ENCODE measurements at regions not wholly inside any gene's neighbourhood (a gene's known extent, or its start where the extent isn't known, plus 50 kb on each side); places are given as distances from the start of the nearest gene placed in this dataset.
"Not testable (repeated sequence)": the region's sequence is repeated elsewhere in the genome, so short reads cannot be mapped to it uniquely, and the experiment has no call there.

DNA sequence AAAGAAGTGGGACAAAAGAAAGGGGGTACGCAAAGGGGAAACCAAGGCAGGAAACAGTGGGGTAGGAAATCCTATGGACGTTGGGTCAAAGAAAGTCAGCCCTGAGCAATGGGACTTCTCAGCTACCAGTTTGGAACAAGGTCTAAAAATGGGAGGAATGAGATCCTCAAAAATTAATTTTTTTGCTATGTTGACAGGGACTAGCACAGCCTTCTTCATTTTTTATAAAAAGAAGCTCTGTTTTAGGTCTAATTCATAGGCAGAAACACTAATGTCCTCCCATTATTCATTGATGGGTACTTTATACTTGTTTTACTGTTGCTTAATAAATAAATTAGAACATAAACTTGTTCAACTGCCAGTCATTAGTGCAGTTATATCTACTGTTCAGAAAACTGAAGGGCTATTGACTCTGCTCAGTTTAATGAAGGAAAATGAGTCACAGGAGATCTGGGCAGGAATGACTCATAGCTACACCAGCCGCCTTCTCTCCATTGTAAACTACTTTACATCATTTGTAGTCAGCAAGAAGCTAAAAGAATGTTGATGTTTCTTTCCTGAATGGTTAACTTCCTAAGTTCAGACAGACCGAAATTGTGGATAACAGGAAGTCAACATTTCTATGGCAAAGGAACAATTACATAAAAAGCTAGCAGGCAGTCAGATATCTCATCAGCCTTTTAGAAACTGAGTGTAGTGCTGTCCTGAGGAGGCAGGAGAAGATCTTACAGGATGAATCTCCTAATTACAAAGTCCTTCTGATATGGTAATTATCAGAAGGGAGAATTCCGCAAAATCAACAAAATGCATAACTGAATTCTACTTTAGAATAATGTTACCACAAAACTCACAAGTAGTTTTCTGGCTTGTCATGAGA lies 356.4 kb upstream of the PKN2 start:
- DNase-seq: peak; percentile 6

DNA sequence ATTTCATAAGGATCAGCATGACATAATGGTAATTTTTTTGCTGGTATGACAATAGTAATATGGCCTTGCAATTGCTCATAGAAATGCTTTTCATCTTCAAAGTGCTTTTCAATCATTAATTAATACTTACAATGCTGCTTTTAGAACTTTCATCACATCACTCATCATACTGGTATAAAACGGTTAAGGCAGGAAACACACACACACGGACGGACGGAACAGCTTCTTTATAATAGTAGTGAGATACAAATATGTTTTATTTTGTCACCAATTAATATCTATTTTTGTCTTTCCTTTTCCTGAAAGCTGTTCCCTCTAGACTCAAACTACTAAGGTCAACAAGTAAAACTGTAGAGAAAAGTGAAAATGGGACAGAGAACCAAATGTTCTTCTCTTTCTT lies 353.9 kb upstream of the PKN2 start:
- no peak for DNase-seq

GRCh38 chr1:88333086-88333695 lies 350.9 kb upstream of the PKN2 start:
- DNase-seq: no peak

- DNase-seq: no peak
Measured at GRCh38 chr1:88341447-88341846, 342.6 kb upstream of the PKN2 start.

DNA sequence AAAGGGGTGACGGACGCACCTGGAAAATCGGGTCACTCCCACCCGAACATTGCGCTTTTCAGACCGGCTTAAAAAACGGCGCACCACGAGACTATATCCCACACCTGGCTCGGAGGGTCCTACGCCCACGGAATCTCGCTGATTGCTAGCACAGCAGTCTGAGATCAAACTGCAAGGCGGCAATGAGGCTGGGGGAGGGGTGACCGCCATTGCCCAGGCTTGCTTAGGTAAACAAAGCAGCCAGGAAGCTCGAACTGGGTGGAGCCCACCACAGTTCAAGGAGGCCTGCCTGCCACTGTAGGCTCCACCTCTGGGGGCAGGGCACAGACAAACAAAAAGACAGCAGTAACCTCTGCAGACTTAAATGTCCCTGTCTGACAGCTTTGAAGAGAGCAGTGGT lies 342.0 kb upstream of the PKN2 start:
- not testable (repeated sequence) for DNase-seq

DNA sequence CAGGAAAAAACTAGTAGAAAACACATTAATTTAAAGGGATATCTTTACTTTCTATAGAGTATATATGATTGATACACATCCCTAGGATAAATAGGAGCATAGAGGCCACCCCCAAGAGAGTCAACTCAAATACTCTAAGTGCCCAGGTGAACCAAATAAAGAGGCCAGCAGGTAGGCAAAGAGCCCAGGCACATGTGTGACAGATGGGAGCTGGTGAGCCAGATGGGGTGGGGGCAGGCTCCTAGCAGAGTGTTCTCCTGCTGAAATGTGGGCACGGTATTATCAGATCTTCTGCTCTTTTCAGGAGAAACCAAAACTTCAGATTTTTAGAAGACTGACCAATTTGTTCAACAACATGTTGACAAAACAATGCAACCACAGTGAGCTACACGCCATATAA lies 333.4 kb upstream of the PKN2 start:
- no peak for DNase-seq

DNA sequence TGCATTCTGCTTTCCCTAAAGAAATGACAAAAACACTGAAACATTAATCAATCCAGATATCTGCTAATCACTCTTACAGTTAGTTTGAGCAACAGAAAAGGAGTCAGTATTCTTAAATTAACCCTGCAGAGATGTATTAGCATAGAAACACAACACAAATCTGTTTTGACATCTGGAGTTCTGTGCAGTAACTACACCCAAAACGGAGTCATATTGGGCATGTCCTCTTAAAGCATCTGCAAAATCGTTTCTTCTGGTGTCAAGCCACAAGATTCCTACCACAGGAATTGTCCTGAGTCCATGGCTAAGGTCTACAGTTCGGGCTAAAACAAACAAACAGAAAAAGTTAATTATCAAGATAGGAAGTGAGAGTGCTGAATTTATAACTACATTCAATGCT lies 332.1 kb upstream of the PKN2 start:
- no peak for DNase-seq

GRCh38 chr1:88354256-88354655 lies 329.8 kb upstream of the PKN2 start:
- no peak for DNase-seq

DNA sequence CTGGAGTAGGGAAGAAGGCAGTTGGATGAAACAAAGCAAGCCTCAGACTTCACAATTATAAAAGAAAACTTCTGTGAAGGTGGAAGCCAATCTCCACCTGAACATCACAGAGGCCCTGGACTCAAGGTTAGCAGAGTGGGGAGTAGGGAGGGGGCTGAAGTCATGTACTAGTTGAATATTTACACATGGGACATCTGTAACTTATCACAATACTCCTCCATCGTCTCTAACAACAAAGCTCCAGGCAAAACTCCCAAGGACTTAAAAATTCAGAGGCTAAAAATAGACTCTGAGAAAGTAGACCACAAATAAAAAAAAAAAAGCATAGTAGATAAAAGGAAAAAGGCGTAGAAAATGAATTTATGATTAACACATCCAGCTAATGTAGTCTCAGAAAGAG lies 326.3 kb upstream of the PKN2 start:
- DNase-seq: no peak

GRCh38 chr1:88371436-88372023 lies 312.5 kb upstream of the PKN2 start:
- DNase-seq: no peak

- no peak for DNase-seq
Measured at GRCh38 chr1:88375977-88376376, 308.1 kb upstream of the PKN2 start.

DNA sequence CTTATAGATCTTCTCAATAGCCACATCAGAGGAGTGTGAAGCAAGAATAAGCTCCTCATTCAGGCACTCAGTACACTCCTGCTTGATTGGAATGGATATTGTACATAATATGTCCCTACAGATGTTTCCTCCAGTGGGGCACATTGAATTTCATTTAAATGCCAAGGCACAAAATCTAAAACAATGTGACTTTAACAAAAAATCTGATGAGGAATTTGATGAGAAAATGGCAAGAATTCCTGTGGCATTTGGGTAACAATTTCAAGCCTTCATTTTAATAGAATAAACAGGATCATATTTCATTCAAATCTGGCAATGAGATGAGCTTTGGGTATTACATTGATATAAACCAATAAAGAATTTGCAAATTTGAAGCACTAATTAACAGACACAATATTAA lies 307.7 kb upstream of the PKN2 start:
- no peak for DNase-seq

DNA sequence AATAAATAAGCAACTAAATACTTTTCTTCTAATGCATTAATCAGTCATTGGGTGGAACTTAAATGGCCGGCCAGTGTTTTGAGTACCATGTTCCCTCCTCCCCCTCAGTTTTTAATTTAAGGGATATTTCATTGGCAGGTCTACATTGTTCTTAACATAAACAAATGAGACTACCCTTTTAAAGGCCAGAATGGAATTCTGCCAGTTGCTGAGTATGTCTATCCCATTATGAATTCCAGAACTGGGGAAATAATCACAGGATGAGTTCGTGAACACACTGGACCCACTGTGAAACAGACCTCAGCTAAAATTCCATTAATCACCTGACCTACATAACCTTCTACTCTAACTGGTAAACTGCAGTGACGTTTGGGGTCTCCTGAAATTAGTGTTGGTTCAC lies 305.5 kb upstream of the PKN2 start:
- DNase-seq: no peak

- DNase-seq: no peak
Measured at GRCh38 chr1:88394958-88395357, 289.1 kb upstream of the PKN2 start.

DNA sequence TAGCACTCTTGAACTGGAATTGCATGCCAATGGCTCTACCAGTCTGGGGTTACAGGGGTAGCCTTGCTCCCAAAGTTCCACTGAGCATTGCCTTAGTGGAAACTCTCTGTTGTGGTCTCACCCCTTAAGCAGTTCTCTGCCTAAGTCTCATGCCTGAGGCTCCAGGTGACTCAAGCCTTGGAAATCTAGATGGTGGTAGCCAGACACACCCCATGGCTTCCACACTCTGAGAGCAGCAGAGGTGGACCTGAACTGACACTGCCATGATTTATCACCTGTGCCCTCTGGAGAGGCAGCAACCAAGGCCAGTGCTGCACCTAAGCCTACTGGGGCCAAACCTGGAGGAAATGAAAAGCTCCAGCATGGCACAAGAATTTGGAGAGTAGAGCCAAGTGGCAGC lies 285.7 kb upstream of the PKN2 start:
- DNase-seq: no peak

DNA sequence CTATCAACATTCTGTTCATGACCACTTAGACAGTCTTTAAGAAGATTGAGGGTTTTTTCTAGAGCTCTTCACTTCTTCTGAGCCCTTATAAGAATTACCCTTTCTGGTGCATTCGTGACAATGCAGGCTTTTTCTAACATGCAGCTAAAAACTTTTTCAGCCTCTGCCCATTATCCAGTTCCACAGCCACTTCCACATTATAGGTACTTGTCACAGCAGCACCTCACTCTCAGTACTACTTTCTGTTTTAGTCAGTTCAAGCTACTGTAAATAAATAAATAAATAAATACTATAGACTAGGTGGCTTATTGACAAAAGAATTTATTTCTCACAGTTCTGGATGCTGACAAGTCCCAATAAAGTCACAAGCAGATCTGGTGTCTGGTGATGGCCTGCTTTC lies 284.4 kb upstream of the PKN2 start:
- DNase-seq: no peak

DNA sequence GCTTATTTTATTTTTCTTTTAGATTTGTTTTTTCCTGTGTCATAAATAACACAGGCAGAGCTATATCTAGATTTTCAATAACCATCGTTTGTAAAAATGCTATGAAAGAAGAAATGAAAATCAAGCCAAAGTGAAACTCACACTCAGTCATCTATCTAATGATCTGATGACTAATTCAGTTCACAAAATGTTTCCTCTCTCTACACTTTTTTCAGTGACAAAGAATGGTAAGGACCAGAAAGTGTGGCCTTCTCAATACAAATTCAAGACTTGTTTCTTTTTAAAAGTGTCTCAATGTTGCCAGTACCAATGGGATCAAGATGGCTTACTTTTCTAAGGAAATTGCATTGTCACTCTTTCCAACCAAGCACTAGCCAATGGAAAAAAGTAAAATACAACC lies 282.8 kb upstream of the PKN2 start:
- DNase-seq: no peak

DNA sequence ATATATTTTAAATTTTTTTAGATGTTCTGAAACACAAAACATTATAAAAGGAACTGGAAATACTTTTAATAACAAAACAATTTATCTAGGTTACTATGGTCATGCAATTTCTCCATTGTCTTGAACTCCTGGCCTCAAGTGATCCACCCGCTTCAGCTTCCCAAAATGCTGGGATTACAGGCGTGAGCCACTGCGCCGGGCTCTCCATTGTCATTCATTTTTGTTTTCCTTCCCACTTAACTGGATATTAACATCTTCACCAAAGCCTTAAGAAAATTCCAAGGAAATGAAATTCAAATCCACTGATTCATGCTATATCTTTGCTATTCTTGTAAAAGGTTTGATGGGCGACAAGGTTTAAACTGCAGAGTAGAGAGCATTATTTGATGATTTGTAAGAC lies 279.5 kb upstream of the PKN2 start:
- DNase-seq: no peak

- no peak for DNase-seq
Measured at GRCh38 chr1:88407248-88407647, 276.8 kb upstream of the PKN2 start.

- no peak for DNase-seq
Measured at GRCh38 chr1:88421997-88422396, 262.1 kb upstream of the PKN2 start.

GRCh38 chr1:88433556-88433955 lies 250.5 kb upstream of the PKN2 start:
- no peak for DNase-seq

GRCh38 chr1:88434836-88435235 lies 249.2 kb upstream of the PKN2 start:
- no peak for DNase-seq

DNA sequence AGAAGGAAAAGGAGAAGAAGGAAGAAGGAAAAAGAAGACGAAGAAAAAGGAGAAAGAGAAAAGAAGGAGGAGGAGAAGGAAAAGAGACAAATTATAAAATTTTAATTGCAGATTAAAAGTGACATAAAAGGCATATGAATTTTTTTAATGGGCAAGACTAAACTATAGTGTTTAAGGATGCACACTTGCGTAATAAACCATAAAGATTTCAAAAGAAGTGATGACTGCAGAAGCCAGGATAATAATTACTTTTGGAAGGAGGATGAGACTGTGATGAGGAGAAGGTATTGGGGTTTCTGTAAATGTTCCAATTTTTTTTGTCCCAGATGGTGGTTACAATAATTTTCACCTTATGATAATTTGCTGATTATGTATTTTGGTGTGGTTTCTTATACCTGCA lies 243.1 kb upstream of the PKN2 start:
- DNase-seq: no peak

DNA sequence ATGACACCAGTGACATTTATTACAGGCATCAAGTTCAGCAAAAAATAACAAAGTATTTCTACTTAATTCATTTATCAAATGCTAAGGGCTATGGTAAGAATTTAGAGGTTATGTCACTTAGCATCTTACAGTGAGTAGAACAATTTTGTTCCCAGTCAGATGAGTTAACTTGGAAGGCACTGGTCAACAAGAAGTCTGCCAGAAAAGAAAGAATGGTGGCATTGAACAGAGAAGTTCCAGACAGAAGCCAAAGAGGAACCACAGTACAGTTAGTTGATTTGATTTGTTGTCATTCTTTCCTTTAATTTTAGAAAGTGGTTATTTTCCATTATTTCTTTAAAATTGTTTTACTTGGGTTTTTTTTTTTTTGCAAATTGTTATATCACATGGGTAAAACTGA lies 232.2 kb upstream of the PKN2 start:
- DNase-seq: no peak
